ENCODE measurements at regions not wholly inside any gene's neighbourhood (a gene's known extent, or its start where the extent isn't known, plus 50 kb on each side); places are given as distances from the start of the nearest gene placed in this dataset.

DNA sequence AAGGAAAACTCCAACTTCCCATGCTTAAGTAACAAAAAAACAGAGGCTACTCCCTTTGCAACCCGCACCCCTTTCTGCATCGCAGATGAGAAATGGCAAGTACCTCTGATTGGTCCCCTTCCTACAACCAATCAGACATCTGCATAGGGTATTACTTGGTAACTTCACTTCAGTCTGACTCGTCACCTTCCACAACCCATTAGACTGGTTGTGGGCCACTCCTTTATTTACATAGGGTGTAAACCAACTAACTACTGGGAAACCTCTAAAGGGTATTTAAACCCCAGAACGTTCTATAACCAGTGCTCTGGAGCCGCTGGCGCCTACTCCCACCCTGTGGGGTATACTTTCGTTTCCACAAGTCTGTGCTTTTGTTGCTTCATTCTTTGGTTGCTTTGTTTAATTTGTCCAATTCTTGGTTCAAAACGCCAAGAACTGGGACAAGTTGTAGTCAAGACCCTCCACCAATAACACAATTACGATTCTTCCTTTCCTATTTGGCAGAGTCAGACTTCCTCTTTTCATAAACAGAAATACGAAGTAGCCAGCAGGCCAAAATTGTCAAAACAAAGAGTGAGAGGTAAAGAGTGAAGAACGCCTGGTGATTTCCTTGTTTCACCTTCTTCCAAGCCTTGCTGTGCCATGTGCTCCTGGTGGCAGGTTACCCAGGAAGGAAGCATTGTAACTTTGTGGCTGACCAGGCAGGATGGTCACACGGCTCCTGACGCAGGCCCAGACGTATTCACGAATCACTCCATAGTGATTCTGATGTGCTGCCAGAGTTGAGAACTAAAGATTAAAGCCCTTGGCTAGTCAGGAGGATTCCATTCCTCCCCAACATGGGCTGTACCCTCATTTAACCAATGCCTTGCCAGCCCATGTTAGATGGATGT lies 477.4 kb downstream of the ARHGEF28 start:
- no peak for DNase-seq (ENCODE audit: low read depth in 2 of 2, low spot score in 1 of 2)

DNA sequence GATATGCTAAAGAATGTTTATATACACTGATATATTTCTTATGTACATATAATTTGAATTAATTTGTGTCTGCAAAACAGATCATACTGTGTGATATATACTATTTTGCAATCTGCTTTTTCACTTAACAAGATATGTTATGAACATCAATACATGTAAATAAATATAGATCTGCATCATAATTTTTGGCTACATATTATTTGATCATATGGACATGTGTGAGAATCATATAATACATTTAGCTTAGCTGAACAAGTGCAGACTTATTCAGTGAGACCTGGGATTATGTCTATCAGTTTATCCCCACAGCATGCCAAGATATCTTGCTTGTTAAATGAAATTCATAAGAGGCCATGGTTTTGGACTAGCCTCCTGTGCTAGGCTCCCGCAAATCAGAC lies 474.3 kb downstream of the ARHGEF28 start:
- DNase-seq (ENCODE audit: low read depth in 2 of 2, low spot score in 1 of 2) = no peak

DNA sequence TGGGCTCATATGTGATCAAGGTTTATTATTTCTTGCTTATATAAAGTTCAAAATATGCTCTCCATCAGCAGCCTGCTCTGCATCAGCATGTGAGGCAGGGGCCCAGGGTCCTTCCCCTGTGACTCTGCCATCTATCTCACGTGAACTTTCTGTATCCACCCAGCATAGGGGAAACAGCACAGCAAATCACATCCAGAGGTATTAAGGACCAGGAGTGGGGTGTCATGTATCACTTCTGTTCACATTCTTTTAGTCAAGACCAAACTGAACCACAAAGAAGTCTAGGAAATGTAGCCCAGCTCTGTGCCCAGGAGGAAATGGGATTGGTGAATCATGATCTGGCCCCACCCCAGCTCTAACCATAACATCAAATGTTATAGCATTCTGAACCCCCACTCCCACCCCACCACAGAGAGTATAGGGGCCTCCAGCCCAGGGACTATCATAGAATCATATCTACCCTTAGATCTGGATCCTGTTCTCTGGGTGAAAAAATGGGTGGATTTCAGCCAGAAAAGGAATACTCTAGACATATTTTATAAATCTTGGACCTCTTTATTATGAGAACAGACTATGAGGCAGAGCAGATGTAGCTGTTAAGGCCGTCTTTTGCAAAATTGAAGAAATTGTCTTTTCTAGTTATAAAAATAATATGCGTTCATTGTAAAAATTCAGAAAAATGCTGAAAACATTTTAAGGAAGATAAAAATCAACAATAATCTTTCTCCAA lies 473.7 kb downstream of the ARHGEF28 start:
- DNase-seq (ENCODE audit: low read depth in 2 of 2, low spot score in 1 of 2) = no peak

DNA sequence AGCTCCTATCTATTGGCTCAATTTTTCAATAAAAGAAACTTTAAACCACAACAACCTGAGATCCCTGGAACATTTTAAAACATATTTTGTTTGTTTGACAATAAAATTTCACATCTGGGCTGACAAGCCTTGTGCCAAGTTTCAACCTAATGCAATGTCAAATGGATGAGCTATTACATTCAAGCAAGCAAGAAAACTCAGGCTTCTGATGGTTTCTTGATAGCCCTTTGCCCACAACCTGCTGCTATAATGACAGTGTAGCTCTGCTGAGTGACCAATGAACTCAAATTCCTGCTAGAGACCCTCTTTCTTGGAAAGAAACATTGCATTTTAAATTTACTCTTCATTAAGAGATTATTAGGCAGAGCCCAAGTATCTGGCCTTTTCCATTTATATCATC lies 472.9 kb downstream of the ARHGEF28 start:
- DNase-seq (ENCODE audit: low read depth in 2 of 2, low spot score in 1 of 2) = no peak

DNA sequence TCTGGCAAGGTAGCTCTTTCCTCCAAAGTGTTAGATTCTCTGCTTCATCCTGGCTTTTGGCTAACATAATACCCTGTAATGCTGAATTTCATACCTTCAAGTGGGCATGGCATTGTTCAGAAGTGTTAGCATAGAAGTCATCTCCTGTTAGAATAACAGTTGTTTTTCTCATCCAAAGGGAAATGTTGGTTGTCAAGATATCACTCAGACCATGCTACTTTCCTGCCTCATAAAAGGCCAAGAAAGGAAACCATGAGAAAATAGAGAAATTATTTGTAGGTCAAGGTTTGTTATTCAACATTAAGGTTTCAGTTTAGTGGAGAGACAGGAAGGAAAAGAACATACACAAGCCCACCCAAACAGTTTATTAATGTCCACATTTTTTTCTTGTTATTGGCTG lies 472.5 kb downstream of the ARHGEF28 start:
- DNase-seq (ENCODE audit: low read depth in 2 of 2, low spot score in 1 of 2) = no peak

DNA sequence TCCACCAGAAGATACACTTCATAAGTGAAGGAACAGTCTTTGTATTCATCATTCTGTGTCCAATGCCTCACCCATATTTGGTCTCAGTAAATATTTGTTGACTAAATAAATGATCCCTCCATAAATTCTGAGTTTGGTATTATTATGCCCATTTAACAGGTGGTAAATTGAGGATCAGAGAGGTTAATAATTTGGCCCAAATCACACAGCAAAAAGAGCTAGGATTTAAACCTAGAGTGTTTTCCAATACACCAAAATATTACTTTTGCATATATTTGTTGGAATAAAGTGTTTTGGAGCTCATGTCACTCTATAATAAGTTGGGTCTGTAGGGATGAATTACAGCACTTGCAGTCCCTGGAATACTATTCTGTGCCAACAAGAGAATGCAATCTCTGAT lies 470.3 kb downstream of the ARHGEF28 start:
- no peak for DNase-seq (ENCODE audit: low read depth in 2 of 2, low spot score in 1 of 2)

DNA sequence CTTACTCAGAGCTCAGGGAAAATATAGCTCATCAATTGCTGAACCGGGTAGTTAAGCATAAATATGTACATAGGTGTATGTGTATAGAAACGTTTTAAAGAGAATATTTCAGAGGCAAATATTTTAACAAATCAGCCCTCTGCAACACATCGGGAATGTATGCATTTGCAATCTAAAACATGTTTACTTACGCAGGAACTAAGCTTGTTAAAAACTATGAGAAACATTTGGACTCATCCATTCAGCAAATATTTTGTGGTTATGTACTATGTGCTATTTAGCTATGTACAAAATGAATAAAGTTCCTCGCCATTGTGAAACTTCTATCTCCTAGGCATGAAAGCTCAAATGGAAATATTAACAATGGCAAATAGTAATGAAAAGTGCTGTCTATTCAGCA lies 469.9 kb downstream of the ARHGEF28 start:
- no peak for DNase-seq (ENCODE audit: low read depth in 2 of 2, low spot score in 1 of 2)

DNA sequence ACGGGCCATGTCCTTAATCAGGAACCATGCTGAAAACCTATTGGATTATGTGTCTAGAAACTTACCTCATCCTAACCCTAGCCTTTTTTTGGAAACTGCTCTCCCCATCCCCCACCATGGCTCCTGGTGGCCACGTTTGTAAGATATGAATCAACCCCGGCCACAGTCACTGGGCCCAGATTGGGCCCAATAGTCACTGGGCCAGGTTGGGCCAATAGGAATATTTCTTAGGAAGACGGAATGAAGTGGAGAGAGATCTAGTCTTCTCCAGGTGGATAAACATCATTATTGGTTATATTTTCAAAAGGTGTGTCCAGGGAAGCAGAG lies 468.7 kb downstream of the ARHGEF28 start:
- DNase-seq (ENCODE audit: low read depth in 2 of 2, low spot score in 1 of 2) = no peak

DNA sequence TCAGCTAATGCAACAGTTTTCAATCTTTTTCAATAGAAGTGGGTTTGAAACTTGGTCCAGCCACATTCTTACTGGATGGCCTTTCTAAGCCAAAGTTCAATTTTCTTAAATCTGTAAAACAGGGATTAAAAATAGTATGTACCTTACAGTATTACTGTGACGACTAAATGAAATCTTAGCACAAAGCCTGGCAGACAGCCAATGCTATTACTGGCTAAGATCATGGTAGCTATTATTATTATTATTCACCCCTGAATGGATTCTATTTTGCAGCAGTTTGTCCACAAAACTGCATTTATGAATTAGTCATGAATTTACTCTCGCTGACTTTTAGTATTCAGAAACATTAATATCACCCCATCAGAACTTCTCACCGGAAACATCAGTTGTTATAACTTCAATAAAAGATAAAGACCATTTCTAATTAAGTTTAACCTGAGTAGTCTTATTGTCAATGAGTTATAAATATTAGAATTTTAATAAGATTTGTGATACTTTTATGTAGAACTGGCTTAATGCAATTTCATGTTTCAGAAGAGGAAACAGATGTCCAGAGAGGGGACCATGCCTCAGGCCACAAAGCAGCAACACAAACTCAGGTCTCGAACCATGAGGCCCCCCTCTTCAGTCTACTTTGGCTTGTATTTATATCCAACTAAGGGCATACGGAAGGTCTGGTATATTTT lies 468.2 kb downstream of the ARHGEF28 start:
- DNase-seq (ENCODE audit: low read depth in 2 of 2, low spot score in 1 of 2) = no peak

DNA sequence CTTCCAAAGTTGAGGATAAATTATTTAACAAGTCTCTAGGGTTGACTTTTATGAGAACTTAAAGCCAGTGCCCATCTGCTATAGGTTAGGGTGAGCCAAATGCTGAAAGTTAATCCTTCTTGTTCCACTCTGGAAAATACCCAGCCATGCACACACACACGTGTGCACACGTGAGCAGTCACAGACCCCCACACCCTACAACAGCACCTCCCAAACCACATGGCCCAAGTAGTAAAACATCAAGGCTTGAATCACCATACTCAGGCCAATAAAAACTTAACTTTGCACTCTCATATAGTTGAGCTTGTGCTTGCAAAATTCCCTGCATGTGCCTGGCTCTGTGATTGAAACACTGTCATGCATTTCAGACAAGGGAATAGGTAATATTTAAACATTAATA lies 467.6 kb downstream of the ARHGEF28 start:
- DNase-seq (ENCODE audit: low read depth in 2 of 2, low spot score in 1 of 2) = no peak

DNA sequence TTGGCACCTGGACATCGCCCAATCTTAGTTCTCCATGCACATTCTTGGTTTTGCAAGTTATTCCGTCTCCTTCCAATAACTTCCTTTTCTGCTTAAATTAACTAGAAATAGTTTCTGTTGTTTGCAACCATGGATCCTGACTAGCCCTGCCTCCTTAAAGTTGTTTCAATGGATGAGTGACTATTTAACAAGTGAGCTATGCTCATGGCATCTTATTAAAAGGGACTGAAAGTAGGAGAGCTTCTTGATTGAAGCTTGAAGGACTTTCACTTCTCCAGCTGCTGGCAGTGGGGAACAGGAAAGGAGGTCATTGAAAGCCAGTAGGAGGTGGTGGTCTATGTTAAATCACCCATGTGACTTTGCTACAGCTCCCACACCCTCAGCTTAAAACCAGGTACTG lies 466.8 kb downstream of the ARHGEF28 start:
- no peak for DNase-seq (ENCODE audit: low read depth in 2 of 2, low spot score in 1 of 2)

DNA sequence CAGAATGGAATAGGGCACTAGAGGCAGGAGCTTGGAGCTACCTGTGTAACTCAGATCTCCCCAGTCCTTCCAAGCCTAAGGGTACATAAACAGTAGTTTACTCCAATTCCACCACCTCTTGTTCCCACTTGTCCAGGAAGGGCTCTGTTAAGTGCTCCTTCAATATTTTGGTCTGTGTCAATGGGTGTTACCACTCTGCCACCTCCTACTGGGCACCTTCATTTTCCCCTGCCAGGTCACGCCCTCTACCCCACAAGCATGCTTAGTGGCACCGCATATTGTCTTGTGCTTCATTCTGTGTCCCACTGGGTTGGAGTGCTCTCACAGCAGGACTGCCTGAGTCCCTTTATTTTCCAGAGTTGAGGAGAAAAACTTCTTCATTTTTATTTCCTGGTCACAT lies 459.8 kb downstream of the ARHGEF28 start:
- DNase-seq (ENCODE audit: low read depth in 2 of 2, low spot score in 1 of 2) = no peak

DNA sequence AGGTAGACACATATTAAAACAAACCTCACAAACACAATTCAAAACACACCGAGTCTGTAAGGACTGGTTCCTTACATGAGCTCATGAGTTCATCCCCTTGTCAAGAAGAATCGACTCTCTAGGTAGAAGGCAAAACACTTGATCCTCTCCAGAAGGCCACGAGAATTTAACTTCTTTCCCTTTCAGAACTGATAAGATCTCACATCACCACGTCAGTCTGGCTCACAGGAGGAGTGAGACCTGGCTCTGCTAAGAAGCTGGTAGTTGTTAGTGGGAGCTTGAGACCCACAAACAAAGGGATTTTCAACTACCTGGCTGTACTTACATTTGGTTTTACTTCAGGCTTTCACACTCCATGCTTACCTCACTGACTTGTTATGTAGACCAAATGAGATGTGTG lies 459.2 kb downstream of the ARHGEF28 start:
- no peak for DNase-seq (ENCODE audit: low read depth in 2 of 2, low spot score in 1 of 2)

DNA sequence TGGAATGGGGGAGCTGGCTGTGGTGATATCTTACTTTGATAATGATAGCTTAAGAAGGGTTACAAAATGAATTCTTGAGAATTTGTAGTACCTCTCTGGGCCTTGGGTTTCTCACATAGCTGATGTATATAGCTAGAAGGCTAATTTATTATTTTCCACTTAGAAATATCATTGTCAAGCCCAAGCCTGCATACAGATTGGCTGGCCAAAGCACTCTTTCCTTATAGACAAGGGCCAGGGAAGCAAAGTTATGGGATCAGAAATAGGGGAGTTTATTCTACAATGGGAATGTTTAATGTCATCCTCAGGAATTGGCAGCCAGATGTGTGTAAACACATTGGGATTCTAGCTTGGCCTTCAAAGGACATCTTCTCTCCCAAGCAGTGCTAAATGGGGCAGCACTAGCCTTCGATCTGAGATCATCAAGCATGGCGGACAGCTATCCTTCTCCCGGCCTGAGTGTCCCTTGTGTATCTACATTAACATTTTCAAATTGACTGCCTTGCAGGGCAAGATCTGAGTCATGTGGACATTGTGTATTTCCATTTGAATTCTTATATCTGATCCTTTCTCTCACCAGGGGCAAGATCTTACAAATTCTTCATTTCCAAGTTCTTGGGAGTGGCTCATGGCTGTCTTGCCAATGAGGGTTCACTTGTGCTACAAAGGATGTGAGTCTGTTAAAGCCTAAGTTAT lies 457.2 kb downstream of the ARHGEF28 start:
- DNase-seq (ENCODE audit: low read depth in 2 of 2, low spot score in 1 of 2) = no peak

DNA sequence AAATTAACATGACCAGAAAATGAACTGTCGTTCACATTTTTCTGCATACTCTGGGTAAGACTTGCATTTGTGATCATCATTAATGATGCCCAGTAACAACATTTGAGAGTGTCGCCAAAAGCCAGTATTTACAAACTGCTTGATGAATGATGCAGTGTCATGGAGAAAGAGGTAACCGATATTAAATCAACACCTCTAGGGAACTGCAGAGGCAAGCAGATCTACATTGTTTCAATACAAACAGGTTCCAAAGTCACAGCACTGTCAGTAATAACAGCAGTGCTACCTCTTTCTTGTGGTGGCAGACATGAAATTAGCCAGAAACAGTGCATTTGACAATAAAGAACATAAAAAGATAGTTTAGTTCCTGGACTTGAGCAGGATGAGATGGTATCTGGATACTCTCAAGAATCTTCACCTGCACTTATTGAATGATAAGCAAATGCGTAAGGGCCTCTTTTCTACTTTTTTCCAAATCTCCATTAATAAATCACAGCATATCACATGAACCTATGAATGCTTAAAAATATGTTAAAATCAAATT lies 456.6 kb downstream of the ARHGEF28 start:
- DNase-seq (ENCODE audit: low read depth in 2 of 2, low spot score in 1 of 2) = no peak

DNA sequence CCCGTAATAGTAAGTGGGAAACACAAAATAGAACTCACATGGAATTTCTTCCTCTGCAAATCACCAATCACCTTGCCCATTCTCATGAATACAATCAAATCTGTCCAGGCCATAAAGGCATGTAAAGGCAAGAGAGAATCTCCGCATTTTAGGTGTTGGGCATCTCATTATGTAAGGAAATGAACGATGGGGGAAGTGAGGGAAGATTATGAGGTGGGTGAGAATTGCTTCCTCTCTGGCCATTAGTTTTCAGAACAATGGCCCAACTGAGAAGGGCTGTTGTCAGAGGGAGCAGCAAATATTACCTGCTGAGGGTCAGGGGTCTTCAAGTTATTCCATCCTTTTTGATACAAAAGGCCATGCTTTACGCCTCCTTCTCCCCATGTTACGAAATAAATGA lies 455.1 kb downstream of the ARHGEF28 start:
- DNase-seq (ENCODE audit: low read depth in 2 of 2, low spot score in 1 of 2) = no peak

DNA sequence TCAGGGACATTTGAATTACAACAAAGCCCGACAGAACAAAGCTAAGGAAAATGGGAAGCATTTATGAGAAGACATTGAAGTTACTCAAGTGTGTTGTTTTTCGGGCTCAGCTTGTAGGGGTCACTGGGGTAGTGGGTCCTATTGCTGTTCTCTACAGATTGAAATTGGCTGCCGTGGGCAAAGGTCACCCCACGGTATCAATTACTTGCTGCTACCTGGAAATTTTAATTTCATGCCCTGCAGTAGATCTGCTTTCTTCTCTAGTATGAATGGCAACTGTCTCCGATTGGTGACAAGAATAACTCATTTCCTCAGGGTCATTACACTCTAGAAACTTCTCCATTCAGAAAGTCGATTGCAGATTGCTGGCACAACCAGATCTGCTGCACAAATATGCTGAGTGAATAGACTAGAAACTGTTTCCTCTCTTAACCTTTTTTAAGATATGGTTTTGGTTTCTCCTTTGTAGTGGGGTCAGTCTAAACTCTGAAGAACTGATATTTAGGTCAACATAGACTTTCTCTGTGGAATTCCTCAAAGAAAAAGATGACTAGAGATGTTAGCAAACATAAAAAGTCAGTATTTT lies 454.1 kb downstream of the ARHGEF28 start:
- no peak for DNase-seq (ENCODE audit: low read depth in 2 of 2, low spot score in 1 of 2)

DNA sequence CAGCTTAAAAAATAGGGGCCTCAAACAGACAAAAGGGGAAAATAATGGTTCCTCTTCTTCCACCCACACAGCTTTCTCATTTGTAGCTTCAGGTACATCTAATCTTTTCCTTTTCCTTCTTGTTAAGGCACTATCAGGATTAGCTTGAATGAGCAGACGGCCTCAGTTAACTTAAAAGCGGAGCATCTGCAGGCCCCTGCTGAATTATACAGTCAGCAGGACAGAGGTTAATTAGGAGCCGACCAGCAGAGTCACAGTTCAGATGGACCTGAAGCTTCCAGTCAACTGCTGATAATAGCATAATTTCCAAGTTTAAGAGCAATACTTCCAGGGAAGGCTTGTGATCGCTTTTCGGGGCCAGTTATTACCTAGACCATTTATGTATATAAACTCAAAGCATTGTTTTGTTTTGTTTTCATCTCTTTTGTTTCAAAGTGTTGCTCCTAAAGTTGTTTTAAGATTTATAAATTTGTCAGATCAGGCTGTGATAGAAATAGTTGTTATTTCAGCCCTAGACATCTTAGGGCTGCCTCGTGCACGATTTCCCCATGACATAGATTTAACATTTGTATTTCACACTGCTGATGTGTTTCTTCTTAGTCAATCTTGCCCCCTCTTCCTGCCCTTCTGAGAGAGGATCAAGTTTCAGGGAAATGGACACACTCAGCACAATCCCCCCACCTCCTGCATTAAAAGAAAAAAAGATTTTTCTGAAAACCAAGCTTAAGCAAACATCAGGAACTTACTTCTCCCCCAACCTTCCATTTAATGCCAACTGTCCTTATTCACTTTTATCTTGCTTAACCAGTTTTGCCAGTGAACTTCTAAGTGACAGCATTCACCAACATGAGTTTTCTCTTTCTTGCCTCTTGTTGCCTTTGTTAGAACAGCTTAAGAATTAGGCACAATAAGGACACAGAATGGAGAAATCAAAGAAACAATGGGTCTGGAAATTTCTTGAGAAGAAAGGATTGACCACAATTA lies 449.8 kb downstream of the ARHGEF28 start:
- no peak for DNase-seq (ENCODE audit: low read depth in 2 of 2, low spot score in 1 of 2)

DNA sequence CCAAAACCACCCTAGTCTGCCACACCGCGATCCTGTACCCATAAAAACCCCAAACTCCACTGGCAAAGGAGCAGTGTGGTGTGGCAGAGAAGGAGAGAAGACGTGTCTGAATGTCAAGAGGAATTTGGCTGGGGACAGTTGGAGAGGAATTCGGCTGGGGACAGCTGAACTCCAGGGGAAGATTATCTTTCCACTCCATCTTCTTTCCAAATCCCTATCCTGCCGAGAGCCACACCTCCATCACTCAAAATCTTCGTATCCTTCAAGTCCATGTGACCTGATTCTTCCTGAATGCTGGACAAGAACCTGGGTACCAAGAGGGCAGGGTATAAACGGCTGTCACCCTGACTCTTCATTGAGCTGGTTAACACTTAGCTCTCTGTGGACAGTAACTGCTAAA lies 448.1 kb downstream of the ARHGEF28 start:
- DNase-seq (ENCODE audit: low read depth in 2 of 2, low spot score in 1 of 2) = no peak

DNA sequence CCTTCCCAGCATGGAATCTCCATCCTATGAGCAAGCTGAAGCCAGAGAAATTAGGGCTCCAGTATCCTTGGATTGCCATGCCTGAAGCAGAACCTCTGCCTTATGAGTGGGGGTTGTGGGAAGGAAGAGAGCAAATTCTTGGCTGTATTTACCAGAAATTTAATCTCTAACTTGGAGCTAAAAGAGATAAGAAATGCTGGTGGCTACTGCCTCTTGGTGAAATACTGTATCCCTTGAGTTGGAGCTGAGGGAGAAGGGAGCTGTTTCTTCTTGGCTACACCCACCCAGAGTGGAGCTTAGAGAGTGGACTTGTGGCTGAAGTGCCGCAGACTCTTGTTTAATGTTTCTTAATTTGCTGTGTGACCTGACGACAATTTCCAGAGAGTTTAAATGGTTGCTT lies 447.3 kb downstream of the ARHGEF28 start:
- DNase-seq (ENCODE audit: low read depth in 2 of 2, low spot score in 1 of 2) = no peak

All from stimulated activated CD8-positive, alpha-beta memory T cell treated with anti-CD3 and anti-CD28 coated beads, Interleukin-4, amount 100 ng/mL, for 4 hours (primary cell).